ENCODE measurements at regions not wholly inside any gene's neighbourhood (a gene's known extent, or its start where the extent isn't known, plus 50 kb on each side); places are given as distances from the start of the nearest gene placed in this dataset.

DNA sequence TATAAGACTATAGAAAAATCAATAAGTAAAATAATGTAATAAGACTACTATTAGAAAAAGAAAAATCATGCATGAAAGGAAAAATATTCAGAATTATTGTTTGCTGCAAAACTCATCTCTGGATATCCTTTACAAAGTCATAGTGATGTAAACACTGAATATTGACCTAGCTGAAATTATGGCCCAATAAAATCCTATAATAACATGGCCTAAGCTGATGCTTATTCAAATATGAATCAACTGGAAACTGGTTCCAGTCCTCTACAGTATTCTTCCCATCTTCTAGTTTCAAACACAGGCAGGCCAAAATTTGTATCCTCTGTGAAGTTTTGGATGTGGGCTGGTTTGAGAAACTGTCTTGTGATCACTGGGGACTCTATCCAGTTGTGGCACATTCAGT is 134.5 kb downstream of the CNTN3 start:
- Histone ChIP-seq H3K4me3 (ENCODE audit: severe bottlenecking) (no peak overlapping the region), H3K9me3 (ENCODE audit: severe bottlenecking) (no peaks in the 10 kb centered on the region), H3K36me3 (ENCODE audit: low read depth) (no peaks in the 10 kb centered on the region), H3K4me1 (ENCODE audit: insufficient read depth, poor library complexity, severe bottlenecking) (no peaks in the 10 kb centered on the region), H3K27ac (ENCODE audit: poor library complexity, severe bottlenecking) (no peak overlapping the region), H3K27me3 (ENCODE audit: insufficient read depth, poor library complexity, severe bottlenecking) (no peaks in the 10 kb centered on the region)
- TF ChIP-seq, protein P1, sequence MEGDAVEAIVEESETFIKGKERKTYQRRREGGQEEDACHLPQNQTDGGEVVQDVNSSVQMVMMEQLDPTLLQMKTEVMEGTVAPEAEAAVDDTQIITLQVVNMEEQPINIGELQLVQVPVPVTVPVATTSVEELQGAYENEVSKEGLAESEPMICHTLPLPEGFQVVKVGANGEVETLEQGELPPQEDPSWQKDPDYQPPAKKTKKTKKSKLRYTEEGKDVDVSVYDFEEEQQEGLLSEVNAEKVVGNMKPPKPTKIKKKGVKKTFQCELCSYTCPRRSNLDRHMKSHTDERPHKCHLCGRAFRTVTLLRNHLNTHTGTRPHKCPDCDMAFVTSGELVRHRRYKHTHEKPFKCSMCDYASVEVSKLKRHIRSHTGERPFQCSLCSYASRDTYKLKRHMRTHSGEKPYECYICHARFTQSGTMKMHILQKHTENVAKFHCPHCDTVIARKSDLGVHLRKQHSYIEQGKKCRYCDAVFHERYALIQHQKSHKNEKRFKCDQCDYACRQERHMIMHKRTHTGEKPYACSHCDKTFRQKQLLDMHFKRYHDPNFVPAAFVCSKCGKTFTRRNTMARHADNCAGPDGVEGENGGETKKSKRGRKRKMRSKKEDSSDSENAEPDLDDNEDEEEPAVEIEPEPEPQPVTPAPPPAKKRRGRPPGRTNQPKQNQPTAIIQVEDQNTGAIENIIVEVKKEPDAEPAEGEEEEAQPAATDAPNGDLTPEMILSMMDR (IDR thresholded peaks at IDR 0.05; ENCODE audit: poor library complexity, severe bottlenecking), result no peak
- DNase-seq (ENCODE audit: low spot score) (no peak), ATAC-seq (ENCODE audit: low read depth) (no peak)

DNA sequence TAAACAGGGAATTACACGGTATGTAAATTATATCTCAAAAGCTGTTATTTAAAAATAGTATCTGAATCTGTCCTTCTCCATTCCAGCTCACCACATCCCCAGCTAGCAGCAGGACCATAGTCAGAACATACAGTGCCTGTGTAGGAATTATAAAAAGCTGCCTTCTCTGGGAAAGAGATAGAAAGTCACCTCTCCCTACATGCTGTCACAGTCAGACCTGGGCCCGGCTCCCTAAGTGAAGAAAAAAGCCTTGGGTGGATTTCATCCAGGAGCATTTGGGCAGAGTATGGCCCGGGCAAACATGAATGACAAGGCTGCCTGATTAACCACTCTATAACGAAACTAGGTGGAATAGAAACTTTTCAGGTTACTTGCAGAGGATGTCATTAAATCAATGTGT is 144.1 kb downstream of the CNTN3 start:
- Histone ChIP-seq H3K27me3 (ENCODE audit: insufficient read depth, poor library complexity, severe bottlenecking) (no peaks in the 10 kb centered on the region), H3K4me1 (ENCODE audit: insufficient read depth, poor library complexity, severe bottlenecking) (no peaks in the 10 kb centered on the region), H3K4me3 (ENCODE audit: severe bottlenecking) (no peak overlapping the region), H3K27ac (ENCODE audit: poor library complexity, severe bottlenecking) (no peak overlapping the region), H3K9me3 (ENCODE audit: severe bottlenecking) (no peaks in the 10 kb centered on the region), H3K36me3 (ENCODE audit: low read depth) (no peaks in the 10 kb centered on the region)
- TF ChIP-seq, protein P1 (IDR thresholded peaks at IDR 0.05; ENCODE audit: poor library complexity, severe bottlenecking), result no peak
- DNase-seq (ENCODE audit: low spot score) (no peak), ATAC-seq (ENCODE audit: low read depth) (no peak)

GRCh38 chr3:74469713-74470112 is 144.7 kb downstream of the CNTN3 start:
- Histone ChIP-seq H3K27me3 (ENCODE audit: insufficient read depth, poor library complexity, severe bottlenecking) (no peaks in the 10 kb centered on the region), H3K36me3 (ENCODE audit: low read depth) (no peaks in the 10 kb centered on the region), H3K4me1 (ENCODE audit: insufficient read depth, poor library complexity, severe bottlenecking) (no peaks in the 10 kb centered on the region), H3K27ac (ENCODE audit: poor library complexity, severe bottlenecking) (no peak overlapping the region), H3K4me3 (ENCODE audit: severe bottlenecking) (no peak overlapping the region), H3K9me3 (ENCODE audit: severe bottlenecking) (no peaks in the 10 kb centered on the region)
- no peak for DNase-seq (ENCODE audit: low spot score)
- no peak for ATAC-seq (ENCODE audit: low read depth)
- TF ChIP-seq, protein P1 (IDR thresholded peaks at IDR 0.05; ENCODE audit: poor library complexity, severe bottlenecking), result no peak

- no peaks in the 10 kb centered on the region for H3K9me3 ChIP-seq (ENCODE audit: severe bottlenecking)
- DNase-seq (ENCODE audit: low spot score), result no peak
- no peak for ATAC-seq (ENCODE audit: low read depth)
- no peaks in the 10 kb centered on the region for H3K4me1 ChIP-seq (ENCODE audit: insufficient read depth, poor library complexity, severe bottlenecking)
- no peak overlapping the region for H3K27ac ChIP-seq (ENCODE audit: poor library complexity, severe bottlenecking)
- no peaks in the 10 kb centered on the region for H3K36me3 ChIP-seq (ENCODE audit: low read depth)
- TF ChIP-seq, protein P1 (IDR thresholded peaks at IDR 0.05; ENCODE audit: poor library complexity, severe bottlenecking), result no peak
- no peaks in the 10 kb centered on the region for H3K27me3 ChIP-seq (ENCODE audit: insufficient read depth, poor library complexity, severe bottlenecking)
- H3K4me3 ChIP-seq (ENCODE audit: severe bottlenecking), result no peak overlapping the region
Observed at GRCh38 chr3:74469151-74469550, 145.3 kb downstream of the CNTN3 start.

DNA sequence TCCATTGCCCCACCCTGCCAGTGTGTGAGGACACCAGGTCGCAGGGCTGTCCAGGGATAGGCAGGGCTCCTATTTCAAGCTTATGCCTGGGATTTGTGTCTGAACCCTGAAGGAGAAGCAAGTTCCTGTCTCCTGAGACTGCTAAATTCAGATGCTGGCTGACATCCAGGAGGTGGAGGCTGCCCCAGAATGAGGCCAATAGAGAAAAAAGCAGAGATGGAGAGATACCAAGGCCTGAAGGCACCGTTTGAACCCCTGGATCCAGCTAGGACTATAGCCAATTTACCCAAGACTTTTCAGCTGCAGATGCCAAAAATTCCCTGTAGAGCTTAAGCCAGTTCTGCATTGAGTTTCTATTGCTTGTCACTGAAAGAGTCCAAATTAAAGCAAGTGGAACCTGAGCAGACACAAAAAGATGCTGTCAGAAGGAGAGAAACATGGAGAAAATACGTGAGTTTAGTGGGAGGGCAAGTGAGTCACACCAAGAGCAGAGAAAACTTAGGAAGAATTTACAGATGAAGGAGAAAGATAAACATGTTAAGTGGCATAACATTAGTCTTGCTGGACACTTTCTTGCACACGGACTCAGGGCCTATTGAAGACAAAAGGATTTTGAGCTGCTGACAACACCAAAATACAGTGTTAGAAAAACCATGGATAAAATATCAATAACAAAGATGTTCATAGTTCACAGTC is 148.6 kb downstream of the CNTN3 start:
- no peak for DNase-seq (ENCODE audit: low spot score)
- Histone ChIP-seq H3K4me1 (ENCODE audit: insufficient read depth, poor library complexity, severe bottlenecking) (no peaks in the 10 kb centered on the region), H3K36me3 (ENCODE audit: low read depth) (no peaks in the 10 kb centered on the region), H3K9me3 (ENCODE audit: severe bottlenecking) (no peaks in the 10 kb centered on the region), H3K27ac (ENCODE audit: poor library complexity, severe bottlenecking) (no peak overlapping the region), H3K27me3 (ENCODE audit: insufficient read depth, poor library complexity, severe bottlenecking) (no peaks in the 10 kb centered on the region), H3K4me3 (ENCODE audit: severe bottlenecking) (no peak overlapping the region)
- TF ChIP-seq, protein P1 (IDR thresholded peaks at IDR 0.05; ENCODE audit: poor library complexity, severe bottlenecking), result no peak
- no peak for ATAC-seq (ENCODE audit: low read depth)

All from RWPE2 (cell line).